ENCODE measurements at regions not wholly inside any gene's neighbourhood (a gene's known extent, or its start where the extent isn't known, plus 50 kb on each side); places are given as distances from the start of the nearest gene placed in this dataset.

DNA sequence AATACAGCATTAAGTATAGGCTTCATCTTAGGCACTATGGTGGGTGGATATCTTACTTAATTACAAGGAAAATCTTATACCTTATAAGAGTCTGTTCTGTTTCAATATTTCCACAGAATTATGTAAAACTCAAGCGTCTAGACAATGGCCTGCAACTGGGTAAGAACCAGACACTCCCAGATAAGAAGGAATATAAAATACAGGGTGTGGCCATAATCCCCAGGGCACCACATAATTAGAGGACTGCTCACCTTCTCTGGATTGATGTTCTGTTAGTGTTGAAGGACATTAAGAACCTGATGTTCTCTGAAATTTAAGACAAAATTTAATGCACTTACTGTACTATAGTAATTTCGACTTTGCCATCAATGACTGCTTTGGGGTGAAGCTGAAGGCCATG is 198.2 kb upstream of the ARSJ start:
- no peak for DNase-seq (ENCODE audit: low read depth, low spot score)

DNA sequence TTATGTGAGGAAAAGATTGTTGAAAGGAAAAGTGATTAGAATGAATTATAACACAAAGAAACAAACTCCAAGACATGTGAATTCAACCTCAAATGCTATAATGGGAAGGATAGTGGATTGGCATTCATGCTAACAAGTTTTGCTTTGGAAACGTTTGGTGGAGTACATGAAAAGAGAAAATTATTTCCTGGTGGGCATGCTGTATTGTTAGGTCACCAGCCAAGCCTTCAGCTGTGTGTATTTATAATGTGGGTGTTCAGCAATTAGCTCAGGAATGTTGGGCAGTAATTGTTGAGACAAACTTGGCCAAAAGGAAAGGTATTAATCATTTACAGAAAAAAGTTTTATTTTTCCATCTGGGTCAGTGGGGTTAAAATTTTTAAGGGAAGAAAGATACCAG is 198.9 kb upstream of the ARSJ start:
- DNase-seq (ENCODE audit: low read depth, low spot score) = no peak

DNA sequence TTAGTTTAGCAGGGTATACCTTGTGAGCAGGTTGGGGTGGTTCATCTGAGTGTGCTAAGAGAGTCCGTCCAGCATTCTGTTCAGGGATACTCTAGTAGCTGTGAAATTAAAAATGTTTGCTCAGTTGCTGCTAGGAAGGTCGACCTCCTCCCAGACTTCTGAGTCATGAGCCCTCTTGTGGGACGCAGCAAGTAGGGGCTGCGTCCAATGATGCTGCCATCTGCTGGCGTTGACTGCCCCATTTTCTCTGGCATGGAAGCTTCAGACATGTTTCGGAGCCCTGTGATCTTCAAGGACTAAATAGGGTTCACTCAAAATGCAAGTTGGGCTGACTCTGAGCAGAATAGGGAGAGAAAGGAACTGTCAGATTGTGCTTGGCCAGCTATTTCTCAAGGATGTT is 201.0 kb upstream of the ARSJ start:
- peak; percentile 47 for DNase-seq (ENCODE audit: low read depth, low spot score)

DNA sequence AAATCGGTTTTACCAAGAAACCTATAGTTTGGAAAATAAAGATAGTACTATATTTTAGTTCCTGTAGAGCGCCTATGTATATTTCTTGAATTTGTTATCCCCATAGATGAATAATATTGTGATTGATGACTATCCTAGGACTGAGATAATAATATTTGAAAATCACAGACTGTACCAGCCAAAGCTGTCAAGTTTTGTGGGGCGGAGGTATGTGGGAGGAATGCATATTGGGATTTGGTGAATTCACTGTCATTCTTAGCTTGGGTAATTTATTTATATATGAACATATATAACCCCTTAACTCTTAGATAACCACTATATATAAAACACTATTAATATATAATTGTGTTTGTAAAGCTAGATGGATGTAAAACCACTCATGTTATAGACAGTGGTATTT is 205.5 kb upstream of the ARSJ start:
- DNase-seq (ENCODE audit: low read depth, low spot score) = no peak

DNA sequence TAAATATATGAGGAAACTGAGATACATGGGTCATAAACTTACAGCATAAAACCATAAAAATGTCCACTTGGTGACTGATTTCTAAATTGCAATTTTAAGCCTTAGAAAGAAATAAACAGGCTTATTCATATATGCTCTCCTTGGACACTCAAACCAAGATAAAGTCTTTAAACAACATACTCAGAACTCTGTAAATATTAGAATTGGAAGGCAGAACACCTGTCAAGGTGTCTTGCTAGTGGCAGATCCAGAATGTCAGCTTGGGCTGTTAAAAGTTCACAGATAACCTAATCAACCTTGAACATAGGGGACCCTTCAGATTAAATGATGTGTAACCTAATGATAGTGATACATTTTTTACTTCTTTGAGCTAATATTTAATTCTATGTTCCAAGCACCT is 208.1 kb upstream of the ARSJ start:
- DNase-seq (ENCODE audit: low read depth, low spot score) = no peak

DNA sequence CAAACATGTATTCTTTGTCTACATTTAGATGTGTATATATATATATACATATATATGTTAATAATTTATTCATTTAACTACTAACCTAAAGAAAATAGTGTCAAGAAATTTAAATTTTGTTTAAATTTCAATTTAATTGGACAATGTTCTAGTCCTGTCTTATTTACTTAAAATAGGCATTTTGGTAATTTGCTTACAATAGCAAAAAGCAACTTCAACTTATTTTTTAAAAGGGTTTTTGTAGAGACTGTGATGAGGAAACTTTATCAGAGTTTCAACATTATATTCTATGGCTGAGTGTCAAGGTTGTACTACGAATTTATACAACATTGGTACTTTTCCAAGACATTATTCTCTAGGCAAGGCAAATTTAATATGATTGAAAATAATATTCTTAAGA is 212.0 kb upstream of the ARSJ start:
- no peak for DNase-seq (ENCODE audit: low read depth, low spot score)

DNA sequence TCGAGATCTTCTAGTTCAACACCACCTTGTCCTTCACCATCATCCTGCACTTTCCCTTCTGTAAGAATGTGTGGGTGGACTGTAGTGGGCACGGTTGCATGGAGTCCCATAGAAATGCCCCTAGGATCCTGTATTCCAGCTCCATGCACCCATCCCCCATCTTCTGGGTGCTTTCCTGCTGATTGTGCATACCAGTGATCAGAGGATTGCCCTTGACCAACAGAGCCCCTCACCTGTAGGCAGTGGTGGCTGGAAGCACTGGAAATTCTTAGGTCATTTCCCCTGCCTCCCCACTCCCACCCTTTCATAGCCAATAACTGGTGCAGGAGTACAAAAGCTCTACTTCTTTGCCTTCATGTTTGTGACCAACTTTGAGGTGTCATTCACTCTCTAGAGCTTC is 213.4 kb upstream of the ARSJ start:
- DNase-seq (ENCODE audit: low read depth, low spot score) = no peak

DNA sequence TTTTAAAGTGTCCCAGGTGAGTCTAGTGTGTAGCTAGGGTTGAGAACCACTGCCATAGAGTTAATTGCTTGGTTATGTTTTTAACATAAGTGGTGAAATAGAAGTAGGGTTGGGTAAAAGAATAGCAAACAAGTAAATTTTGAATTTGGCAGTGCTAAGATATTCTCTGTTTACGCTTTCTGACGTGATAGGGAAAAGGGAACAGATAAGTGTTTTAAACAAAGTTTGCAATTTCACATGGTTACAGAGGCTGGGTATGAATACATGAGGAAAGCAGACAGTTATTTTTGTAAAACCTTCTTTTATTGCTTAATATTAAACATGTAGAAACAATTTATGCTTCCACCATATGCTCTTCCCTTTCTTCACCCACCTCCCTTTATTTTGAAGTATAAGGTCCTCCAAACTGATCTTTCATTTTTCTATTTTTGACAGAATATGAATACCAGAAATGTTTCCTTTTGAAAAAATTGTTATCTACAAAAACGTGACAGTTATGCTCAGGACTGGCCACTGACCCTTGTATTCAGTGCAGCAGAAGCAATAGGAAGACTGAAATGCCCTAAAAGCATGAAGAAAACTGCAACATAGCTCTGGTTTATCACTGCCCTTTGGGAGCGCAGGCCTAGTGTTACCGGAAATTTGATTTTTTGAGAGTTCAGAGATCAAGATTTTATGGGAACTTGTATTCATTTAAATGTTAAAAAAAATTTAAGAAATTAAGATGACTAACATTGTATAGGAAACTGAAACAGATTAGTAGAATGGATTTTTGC is 214.4 kb upstream of the ARSJ start:
- DNase-seq (ENCODE audit: low read depth, low spot score) = no peak

DNA sequence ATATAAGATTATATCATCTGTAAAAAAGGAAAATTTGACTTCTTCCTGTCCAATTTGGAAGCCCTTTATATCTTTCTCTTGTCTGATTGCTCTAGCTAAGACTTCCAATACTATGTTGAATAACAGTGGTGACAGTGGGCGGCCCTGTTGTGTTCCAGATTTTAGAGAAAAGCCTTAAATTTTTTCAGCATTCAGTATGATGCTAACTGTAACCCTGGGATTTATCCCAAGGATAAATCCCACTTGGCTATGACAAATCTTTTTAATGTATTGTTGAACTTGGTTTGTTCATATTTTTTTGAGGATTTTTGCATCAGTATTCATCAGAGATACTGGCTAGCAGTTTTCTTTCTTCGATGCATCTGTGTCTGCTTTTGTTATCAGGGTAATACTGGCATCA is 217.2 kb upstream of the ARSJ start:
- DNase-seq (ENCODE audit: low read depth, low spot score) = no peak

DNA sequence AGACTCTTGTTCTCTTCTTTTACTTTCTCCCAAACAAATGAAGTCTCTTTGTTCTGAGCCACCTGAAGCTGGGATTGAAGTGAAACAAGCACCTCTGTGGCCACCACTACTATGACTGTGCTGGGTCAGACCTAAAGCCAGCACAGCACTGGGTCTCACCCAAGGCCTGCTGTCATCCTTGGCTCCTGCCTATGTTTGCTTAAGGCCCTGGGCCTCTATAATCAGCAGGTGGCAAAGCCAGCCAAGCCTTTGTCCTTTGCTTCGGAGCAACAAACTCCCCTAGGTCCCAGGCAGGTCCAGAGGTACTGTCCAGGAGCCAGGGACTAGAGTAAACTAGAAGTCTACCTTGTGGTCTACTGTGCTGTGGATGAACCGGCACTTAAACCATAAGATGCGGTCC is 220.6 kb upstream of the ARSJ start:
- DNase-seq (ENCODE audit: low read depth, low spot score) = no peak

DNA sequence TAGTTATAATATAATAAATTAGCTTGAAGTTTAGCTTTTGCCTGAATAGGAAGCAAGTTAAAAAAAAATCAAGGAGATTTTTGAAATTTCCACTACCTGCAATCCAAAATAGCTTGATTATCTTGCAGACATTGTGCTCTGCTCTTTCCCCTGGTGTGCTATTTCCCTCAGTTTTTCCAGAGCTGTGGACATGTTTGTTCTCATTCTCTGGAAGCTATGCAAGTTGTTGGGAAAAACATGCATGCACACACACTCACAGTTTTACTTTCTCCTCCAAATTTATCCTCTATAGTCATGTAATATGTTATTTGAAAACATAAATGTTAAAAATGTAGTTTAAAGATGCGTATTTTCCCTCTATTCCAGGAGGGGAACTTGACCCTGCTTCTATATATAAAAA is 225.8 kb upstream of the ARSJ start:
- no peak for DNase-seq (ENCODE audit: low read depth, low spot score)

DNA sequence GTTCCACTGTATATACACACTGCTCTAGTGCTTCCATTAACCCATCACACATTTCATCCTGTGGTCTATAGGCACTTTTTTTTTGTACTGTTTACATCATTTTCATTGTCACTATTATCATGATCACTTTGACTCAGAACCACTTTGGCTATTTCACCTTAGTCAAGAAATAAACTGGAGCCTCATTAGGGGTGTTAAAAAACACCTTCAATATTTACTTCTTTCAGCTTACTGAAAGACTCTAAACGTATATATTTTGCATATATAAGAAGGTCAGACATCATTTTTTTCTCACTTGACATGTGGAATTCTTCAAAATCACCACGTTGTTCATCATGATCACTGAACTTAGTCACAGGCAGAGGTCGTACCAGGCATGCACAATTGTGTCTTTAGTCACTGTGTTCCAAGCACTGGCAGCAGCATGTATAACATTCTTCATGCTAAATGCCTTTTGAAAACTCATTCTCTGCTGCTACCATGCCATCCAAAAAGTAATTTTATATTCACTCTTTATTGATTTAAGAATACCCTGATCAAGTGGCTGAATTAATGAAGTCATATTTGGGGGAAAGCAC is 229.2 kb upstream of the ARSJ start:
- DNase-seq (ENCODE audit: low read depth, low spot score) = no peak

DNA sequence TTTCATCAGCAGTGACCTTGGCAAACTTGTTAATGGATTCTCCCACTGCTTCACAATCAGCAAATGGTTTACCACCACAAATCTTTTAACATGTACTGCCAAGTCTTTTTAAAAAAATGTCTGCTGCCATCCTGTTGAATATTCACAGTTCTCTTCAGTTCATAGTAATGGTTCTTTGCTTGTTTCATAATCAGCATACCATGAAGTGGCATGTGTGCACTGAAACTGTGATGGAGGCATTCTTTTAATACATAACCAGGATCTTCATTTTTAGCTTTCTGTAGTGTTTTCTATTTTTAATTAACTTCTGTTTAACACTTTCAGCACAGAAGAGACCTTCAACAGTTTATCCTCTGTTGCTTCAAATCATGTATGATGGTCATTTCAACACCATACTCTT is 230.1 kb upstream of the ARSJ start:
- DNase-seq (ENCODE audit: low read depth, low spot score) = no peak

DNA sequence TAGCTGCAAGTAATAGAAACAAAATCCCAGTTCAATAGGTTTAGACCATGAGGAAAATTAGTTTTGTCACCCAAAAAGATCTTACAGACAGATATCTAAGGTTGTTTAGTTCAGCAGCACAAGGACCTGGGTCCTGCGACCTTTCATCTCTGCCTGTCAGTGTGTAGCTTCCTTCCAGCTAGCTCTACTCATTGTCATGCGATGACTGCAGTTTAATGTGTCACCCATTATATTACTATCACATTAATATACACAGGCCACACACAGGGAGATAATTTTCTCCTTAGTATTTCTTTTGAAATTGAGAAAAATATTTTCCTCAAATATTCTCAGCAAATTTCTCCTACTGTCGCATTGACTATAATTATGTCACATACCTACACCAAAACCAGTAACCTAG is 232.1 kb upstream of the ARSJ start:
- DNase-seq (ENCODE audit: low read depth, low spot score) = no peak

DNA sequence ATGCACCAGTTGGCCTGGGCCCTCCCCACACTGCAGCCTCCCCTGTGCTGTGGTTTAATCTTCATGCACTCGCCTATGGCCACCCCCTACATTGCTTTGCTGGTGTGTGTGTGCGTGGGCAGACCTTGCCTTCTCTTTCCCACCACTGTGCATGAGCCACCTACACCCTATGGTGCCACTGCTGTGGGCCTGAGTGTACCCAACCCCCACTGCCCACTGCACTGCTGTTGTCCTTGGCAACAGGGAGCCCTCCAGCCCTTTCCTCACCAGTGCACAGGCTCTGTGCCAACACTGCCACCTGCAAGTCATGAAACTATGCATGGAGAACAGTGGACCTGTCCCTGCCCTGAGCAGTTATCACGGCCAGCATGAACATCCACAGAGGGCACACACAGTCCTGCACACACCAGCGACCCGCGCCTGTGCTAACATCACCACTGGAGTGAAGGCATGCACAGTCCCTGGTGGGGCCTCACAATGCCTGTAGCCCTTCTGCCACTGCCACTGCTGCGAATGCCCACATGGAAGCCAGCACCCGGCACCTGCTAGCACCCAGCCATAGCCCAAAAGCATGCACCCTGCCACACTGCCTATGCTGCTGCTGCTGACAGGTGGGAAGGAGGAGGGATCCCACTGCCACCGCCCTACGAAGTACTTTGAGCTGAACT is 237.8 kb upstream of the ARSJ start:
- no peak for DNase-seq (ENCODE audit: low read depth, low spot score)

DNA sequence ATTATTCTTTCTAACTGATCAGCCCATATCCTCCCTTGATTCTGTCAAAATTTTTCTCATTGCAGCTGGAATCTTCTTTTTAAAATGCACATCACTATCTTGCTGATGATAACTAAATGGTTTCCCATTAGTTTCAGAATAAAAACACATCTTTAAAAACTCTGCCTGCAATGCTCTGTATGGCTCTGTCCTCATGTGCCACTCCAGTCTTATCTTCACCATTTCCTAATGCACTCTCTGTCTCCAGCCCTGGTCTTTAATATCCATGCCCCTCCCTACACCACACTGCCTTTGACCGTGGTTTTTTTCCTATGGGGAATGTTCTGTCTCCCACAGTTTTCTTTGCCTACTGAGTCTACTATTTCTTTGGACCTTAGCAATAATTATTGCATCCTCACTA is 244.1 kb upstream of the ARSJ start:
- no peak for DNase-seq (ENCODE audit: low read depth, low spot score)

DNA sequence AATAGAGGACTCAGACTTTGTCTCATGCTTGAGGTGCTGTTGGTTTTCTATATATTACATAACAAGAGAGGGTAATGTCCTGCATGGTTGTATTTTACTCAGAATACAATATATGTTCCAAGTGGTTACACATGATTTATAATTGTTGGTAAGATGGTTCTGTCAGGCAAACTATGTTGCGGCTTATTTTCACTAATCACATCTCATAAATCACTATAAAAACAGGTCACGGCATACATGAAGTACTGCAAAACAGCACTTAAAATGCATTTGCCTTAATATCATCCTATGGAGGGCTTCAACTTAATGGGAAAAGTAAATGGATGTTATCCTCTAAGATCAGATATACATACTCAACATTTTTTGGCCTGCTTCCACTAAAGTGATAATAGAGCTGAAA is 246.0 kb upstream of the ARSJ start:
- DNase-seq (ENCODE audit: low read depth, low spot score) = no peak

DNA sequence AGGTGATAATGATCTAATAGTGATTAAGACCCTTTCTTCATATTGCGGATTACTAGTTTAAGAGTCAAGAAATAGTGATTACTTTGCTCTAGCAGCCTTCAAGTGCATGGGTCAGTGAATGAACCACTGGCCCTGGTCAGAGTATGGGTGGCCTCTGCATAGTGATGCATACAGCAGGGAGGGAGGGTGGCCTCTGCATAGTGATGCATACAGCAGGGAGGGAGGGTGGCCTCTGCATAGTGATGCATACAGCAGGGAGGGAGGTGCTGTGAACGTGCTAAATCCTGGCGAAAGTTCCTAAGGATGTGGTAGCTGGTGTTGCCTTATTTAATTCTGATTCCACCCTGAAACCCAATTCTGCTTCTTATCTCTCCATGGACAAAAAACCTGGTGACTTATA is 246.7 kb upstream of the ARSJ start:
- no peak for DNase-seq (ENCODE audit: low read depth, low spot score)

DNA sequence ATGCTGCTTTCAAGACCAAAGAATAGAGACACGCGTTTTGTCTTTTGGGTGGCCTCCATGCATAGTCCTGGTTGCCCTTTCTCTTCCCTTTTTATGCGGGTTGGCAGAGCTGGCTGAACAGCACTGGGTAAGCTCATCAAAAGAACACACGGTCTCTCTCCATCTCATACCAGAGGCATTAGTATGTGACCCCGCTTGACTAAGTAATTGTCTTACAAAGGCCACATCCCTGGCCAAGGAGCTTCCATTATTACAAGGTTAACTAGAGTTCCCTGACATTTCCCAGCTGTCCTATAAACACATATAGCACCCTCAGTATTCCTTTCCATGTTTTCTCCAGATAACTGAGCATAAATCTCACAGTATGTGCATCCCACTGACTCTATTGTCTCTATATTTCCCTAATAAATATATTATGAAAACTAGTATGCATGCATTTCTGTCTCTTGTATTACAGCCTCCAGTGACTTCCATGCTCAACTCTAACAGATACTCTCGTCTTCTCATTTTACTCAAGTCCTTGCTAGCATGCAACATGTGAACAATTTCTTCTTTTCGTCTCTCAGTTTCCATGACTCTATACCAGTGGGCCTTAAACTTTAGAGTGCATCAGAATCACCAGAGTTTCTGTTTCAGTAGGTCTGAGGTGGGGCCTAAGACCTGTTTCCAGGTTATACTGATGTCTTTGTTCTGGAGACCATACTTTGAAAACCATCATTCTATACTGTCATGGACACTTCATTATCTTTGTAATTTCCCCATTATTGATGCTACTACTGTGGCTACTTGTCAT is 247.7 kb upstream of the ARSJ start:
- DNase-seq (ENCODE audit: low read depth, low spot score) = no peak

DNA sequence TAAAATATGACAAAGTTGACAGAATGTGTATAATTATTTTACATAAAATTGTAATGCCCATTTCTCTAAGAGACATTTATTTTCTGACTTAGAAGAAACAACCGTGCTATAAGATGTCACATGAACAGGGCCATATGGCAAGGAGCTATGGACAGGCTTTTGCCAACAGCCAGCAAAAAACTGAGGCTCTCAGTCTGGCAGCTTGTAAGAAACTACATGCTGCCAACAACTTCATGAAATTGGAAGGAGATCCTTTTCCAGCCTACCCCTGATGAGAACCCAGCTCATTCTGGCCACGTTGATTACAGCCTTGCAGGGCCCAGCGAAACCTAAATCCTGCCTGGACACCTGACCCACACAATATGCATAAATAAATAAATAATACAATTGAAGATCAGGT is 250.3 kb upstream of the ARSJ start:
- DNase-seq (ENCODE audit: low read depth, low spot score) = no peak

DNA sequence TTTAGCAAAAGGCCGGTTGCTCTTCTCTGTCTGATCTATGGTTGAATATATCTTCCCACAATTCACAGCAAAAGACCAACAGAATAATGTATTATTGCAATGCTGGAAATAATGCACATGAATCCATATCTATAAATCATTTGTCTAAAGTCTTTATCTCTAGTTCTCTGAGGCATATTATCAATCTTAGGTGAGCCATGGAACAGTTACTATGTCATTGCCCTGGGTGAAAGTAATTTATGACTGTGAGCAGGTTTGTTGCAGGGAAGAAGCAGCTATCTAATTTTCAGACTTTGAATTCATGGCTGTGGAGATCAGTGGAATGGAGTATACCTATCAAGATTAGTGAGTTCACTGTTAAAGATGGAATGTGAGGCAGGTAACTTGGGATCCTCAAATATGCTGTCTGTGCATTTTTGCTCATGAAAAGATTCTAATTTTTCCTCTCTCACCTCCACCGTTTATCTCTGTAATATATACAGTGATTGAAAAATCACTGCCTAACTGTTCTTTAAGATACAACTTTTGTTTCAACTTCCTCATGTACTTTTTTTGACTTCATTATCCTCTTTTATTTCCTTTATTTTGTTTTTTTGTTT is 256.8 kb upstream of the ARSJ start:
- DNase-seq (ENCODE audit: low read depth, low spot score) = no peak

DNA sequence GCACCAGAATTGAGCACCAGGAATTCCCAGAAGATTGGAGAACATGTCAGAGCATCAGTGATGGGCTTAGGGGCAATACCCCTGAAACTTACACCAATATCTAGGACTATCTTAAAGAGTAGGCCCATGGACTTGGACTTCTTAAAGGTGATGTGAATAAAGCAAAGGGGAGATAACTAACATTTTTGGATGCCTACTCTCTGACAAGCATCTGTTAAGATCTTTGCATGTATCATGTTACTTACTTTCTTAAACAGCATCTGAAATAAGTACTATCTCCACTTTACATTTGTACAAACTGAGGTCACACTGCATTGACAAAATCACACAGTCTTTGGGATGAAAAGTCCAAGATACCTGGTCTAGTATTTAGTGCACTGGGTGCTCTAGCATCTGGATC is 258.6 kb upstream of the ARSJ start:
- no peak for DNase-seq (ENCODE audit: low read depth, low spot score)

Data from smooth muscle cell of the brain vasculature (primary cell).